ENCODE measurements at regions not wholly inside any gene's neighbourhood (a gene's known extent, or its start where the extent isn't known, plus 50 kb on each side); places are given as distances from the start of the nearest gene placed in this dataset.

DNA sequence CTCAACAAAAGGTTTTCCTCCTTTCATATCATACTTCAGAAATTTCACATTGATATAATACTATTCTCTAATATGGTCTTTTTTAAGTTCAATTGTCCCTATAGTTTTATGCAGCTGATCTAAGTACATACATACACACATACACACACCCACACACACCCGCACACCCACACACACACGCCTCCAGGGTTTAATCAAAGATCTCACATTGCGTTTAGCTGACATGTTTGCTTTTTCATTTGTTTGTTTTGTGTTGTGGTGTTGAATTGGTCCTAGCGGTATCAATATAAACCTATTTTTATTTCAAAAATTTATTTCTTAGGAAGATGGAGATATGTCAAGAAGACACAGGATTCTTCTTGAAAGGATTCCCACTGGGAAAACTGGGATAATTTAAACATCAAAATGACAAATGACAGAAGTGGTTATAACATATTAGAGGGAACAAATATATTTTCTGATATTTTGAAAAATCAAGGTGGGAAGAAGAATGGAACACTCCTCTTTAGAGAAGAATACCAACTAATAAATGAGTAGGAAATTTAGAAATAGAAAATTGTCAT, 434.9 kb upstream of the SLC30A5 start:
- TF ChIP-seq, protein P1, sequence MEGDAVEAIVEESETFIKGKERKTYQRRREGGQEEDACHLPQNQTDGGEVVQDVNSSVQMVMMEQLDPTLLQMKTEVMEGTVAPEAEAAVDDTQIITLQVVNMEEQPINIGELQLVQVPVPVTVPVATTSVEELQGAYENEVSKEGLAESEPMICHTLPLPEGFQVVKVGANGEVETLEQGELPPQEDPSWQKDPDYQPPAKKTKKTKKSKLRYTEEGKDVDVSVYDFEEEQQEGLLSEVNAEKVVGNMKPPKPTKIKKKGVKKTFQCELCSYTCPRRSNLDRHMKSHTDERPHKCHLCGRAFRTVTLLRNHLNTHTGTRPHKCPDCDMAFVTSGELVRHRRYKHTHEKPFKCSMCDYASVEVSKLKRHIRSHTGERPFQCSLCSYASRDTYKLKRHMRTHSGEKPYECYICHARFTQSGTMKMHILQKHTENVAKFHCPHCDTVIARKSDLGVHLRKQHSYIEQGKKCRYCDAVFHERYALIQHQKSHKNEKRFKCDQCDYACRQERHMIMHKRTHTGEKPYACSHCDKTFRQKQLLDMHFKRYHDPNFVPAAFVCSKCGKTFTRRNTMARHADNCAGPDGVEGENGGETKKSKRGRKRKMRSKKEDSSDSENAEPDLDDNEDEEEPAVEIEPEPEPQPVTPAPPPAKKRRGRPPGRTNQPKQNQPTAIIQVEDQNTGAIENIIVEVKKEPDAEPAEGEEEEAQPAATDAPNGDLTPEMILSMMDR (IDR thresholded peaks at IDR 0.05) = no peak
- no peak for TF ChIP-seq POLR2A (IDR thresholded peaks at IDR 0.05)
